ENCODE measurements at regions not wholly inside any gene's neighbourhood (a gene's known extent, or its start where the extent isn't known, plus 50 kb on each side); places are given as distances from the start of the nearest gene placed in this dataset.
A peak's percentile ranks its signal among the peaks of the same experiment; 100 is the strongest.

GRCh38 chr5:133876266-133876665, 92.2 kb downstream of the C5orf15 start:
- H3K27me3 Mint-ChIP-seq (ENCODE audit: low read depth): peaks cover 3% of the 10 kb centered on the region; the same call in 1 of the 2 replicates
- Histone ChIP-seq H3K23me2 (ENCODE audit: insufficient read length, low read depth, low read length, poor library complexity, severe bottlenecking) (no peaks in the 10 kb centered on the region), H2AK5ac (ENCODE audit: insufficient read length, low read length) (no peak overlapping the region), H3K79me1 (ENCODE audit: insufficient read depth, low read depth, low read length, poor library complexity, severe bottlenecking) (no peaks in the 10 kb centered on the region), H3T11ph (ENCODE audit: low read length) (no peak overlapping the region), H3K18ac (ENCODE audit: insufficient read length, low read depth, low read length) (no peak overlapping the region), H2BK20ac (ENCODE audit: low read depth, low read length, poor library complexity, severe bottlenecking) (no peak overlapping the region), H4K20me1 (ENCODE audit: control insufficient read depth, insufficient read depth, insufficient read length) (no peaks in the 10 kb centered on the region), H2BK5ac (ENCODE audit: insufficient read length, low read length) (no peak overlapping the region), H3K56ac (ENCODE audit: insufficient read length, low read depth, low read length) (no peak overlapping the region), H3K9me3 (ENCODE audit: control insufficient read depth, low read depth, low read length) (no peaks in the 10 kb centered on the region), H3K23ac (ENCODE audit: insufficient read length, low read depth, low read length) (no peak overlapping the region), H3K27me3 (ENCODE audit: insufficient read depth, low read length) (no peaks in the 10 kb centered on the region), H3K4me2 (ENCODE audit: insufficient read depth, insufficient read length, low read length) (no peak overlapping the region), H2BK12ac (ENCODE audit: insufficient read length, low read depth, low read length) (no peak overlapping the region), H3K14ac (ENCODE audit: insufficient read depth, low read length) (peak overlapping the region; percentile 52; the same call in 1 of the 2 replicates), H2BK15ac (ENCODE audit: low read depth, low read length) (no peak overlapping the region), H4K5ac (ENCODE audit: insufficient read length, low read depth, low read length) (no peak overlapping the region), H2AFZ (ENCODE audit: low read length) (no peak overlapping the region), H2BK120ac (ENCODE audit: low read depth, low read length, poor library complexity, severe bottlenecking) (no peak overlapping the region), H4K8ac (replicated peaks; ENCODE audit: insufficient read length, low read depth, low read length) (no peak overlapping the region), H3K4ac (ENCODE audit: low read depth, low read length) (no peak overlapping the region), H4K91ac (ENCODE audit: insufficient read length, low read depth, low read length) (no peak overlapping the region), H3K9ac (ENCODE audit: extremely low read depth, insufficient read length, low read length) (no peak overlapping the region), H3K79me2 (ENCODE audit: insufficient read depth, low read length) (no peaks in the 10 kb centered on the region), H3K4me1 (ENCODE audit: insufficient read depth, low read length) (no peaks in the 10 kb centered on the region), H3K27ac (ENCODE audit: insufficient read length, low read depth, low read length) (no peak overlapping the region)
- H3K4me1 Mint-ChIP-seq: peaks cover 19 to 25% of the 10 kb centered on the region in 2 experiments
- TF ChIP-seq CTCF (conservative IDR thresholded peaks at IDR 0.05): no peak
- no peaks in the 10 kb centered on the region for H3K36me3 Mint-ChIP-seq (ENCODE audit: insufficient read depth in 1 of 3, low read depth in 3 of 3)
- H3K27ac Mint-ChIP-seq: no peak overlapping the region
- H3K9me3 Mint-ChIP-seq: peaks cover 3 to 13% of the 10 kb centered on the region in 2 experiments; a peak in 3 of 5 replicates
- WGBS (ENCODE audit: extremely low coverage, insufficient read length, low lambda C conversion rate): no CpG with 5 or more reads among the region's 3 CpGs
- no peak overlapping the region for H3K4me3 Mint-ChIP-seq
- no peak for DNase-seq
